ENCODE measurements at regions not wholly inside any gene's neighbourhood (a gene's known extent, or its start where the extent isn't known, plus 50 kb on each side); places are given as distances from the start of the nearest gene placed in this dataset.
"Not testable (repeated sequence)": the region's sequence is repeated elsewhere in the genome, so short reads cannot be mapped to it uniquely, and the experiment has no call there.

GRCh38 chrX:34404386-34405070 is 252.6 kb downstream of the TMEM47 start:
- DNase-seq: no peak

DNA sequence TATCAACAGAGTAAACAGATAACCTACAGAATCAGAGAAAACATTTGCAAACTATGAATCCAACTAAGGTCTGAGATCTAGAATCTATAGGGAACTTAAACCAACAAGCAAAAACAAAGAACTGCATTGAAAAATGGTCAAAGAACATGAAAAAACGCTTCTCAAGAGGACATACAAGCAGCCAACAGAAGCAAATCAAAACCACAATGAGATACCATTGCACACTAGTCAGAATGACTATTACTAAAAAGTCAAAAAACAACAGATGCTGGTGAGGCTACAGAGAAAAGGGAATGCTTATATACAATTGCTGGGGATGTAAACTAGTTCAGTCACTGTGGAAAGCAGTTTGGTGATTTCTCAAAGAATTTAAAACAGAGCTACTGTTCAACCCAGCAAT is 255.7 kb downstream of the TMEM47 start:
- no peak for DNase-seq

DNA sequence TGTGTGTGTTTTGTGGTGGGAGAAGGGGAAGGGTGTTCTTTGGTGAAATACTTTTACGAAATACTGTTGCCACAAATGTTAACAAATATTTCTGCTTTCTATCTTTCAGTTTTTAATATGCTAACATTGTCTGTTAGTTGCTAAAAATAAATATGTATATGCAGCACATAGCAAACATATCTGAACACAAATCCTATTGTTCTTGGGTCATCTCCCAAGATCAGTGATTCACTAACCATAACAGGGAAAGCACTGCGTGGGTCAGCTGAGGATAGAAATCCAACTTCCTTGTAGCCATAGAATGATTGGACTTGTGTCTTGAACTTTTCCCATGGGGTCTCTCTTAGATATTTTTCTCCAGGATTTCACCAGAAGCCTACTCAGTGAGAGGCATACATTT is 250.3 kb upstream of the FAM47A start:
- DNase-seq: no peak

- no peak for DNase-seq
Measured at GRCh38 chrX:34381241-34381640, 249.1 kb upstream of the FAM47A start.

- DNase-seq: no peak
Measured at GRCh38 chrX:34379891-34380290, 247.8 kb upstream of the FAM47A start.

DNA sequence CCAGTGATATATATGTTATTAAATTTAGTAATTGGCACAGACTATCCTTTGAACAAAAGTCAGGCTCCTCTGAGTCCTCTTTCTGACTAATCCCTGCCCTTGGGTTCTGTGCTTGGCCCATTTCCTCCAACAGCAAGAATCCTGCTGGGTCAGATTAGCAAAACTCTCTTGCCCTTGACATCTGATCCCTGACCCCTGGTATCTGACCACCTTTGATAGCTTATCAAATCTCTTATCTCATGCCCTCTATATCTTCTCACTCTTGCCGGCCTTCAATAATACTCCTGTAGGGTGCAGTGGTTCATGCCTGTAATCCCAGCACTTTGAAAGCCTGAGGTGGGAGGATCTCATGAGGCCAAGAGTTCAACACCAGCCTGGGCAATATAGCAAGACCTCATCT is 245.5 kb upstream of the FAM47A start:
- no peak for DNase-seq

DNA sequence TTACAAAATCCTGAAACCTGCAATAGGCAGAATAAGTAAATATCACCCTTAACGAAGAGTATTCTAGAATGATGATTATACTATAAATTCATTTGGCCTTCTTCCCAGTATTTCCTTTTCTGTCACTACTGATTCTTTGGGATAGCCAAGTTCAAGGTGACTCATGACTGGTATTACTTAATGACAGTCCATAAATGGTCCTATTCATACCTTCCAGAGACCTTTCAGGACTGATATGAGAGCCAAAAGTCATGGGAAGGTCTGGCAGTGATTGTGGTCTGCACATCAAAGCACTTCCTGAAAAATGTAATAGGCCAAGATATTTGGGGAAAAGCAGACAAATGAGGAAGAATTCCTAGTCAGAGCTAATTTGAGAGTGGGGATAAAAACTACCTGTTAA is 239.6 kb upstream of the FAM47A start:
- DNase-seq: no peak

DNA sequence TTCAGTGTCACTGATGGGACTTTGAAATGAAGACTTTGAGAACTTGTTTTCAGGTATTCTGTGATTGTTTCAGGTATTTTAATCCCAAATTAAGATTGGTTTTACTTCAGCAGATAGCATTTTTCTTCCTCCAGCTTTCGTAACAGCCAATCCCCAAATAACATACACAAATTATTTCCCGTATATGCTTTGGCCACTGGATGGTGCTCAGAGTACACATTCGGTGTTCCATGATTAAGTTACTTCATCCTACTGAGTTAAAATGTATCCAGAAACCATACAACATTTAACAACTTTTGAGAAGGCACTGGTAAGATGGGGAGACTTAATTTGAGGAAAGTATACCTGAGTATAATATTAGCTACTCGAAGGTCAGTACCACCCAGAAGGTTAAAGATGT is 233.4 kb upstream of the FAM47A start:
- peak; percentile 8 for DNase-seq

DNA sequence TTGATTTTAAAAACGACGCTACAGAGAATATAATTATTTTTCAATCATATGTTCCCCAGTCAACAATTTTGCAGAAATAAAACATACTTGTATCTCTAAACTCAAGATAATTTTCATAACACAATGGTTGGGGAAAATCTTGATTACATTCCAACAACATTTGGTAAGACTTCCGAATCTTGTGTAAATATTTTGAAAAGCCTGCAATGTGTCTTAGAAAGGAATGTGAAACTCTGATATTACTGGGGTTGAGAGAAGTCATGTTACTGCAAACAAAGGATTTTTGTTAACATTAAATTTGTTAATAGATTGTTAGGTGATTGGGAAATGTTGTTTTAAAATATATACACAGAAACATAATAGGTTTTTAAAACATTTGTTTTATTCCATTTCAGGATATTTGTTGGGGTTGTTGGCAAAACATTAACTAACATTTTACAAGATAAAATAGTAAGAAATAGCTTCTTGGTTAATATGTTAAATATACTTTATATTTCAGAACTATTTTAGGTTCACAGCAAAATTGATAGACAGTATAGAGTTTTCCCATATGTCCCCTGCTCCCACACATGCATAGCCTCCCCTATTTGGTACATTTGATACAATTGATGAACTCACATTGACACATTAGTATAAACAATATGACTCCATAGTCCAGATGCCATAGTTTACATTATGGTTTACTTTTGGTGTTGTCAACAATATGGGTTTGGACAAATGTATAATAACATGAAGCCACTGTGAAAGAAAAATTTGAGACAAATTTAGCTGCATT is 218.6 kb upstream of the FAM47A start:
- no peak for DNase-seq

- no peak for DNase-seq
Measured at GRCh38 chrX:34343001-34343400, 210.9 kb upstream of the FAM47A start.

- no peak for DNase-seq
Measured at GRCh38 chrX:34341814-34342213, 209.7 kb upstream of the FAM47A start.

- DNase-seq: no peak
Measured at GRCh38 chrX:34341258-34341657, 209.1 kb upstream of the FAM47A start.

DNA sequence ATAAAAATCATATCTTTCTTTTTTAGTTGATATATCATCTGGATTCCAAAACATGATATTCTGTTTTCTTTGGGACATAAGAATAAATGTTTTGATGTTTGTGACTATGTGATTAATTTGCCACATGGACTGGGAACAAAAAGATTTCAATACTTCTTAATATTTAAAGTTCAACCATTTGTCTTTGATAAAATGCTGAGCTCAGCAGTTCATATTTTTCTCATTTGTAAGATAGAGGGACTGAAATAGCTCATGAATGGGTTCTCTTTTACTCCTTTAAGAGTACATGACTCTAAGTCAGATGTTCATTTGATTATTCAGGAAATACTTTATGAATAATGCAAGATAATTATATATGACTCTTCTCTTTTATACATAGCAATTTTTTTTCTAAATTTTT is 205.9 kb upstream of the FAM47A start:
- no peak for DNase-seq

DNA sequence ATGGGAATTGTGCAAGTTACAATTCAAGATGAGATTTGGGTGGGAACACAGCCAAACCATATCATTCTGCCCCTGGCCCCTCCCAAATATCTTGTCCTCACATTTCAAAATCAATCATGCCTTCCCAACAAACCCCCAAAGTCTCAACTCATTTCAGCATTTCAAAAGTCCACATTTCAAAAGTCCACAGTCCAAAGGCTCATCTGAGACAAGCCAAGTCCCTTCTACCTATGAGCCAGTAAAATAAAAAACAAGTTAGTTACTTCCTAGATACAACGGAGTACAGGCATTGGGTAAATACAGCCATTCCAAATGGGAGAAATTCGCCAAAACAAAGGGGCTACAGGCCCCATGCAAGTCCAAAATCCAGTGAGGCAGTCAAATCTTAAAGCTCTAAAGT is 203.3 kb upstream of the FAM47A start:
- not testable (repeated sequence) for DNase-seq

DNA sequence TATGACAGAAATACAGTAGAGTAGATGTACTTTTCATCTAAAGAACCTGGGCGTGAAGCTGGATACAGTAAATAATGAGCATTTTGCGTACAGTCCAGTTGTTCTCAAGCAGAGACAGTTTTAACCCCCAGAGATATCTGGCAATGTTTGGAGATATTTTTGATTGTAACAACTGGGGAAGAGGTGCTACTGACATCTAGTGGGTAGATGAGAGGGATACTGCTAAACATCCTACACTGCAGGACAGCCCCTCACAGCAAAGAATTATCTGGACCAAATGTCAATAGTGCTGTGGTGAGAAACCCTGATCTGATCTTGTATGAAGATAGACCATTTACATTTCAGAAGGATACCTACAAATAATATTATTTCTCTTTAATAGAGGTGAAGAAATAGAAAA is 200.2 kb upstream of the FAM47A start:
- no peak for DNase-seq

- DNase-seq: no peak
Measured at GRCh38 chrX:34325460-34325859, 193.3 kb upstream of the FAM47A start.

DNA sequence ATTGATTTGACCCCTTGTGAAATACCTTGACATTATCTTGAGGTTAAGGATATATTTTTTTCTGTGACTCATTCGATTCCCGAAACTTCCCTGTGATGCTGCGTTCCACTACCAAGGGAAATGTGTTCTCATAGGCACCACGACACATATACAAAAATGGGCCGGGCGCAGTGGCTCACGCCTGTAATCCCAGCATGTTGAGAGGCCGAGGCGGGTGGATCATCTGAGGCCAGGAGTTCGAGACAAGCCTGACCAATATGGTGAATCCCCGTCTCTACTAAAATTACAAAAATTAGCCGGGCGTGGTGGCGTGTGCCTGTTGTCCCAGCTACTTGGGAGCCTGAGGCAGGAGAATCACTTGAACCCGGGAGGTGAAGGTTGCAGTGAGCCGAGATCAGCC is 188.3 kb upstream of the FAM47A start:
- not testable (repeated sequence) for DNase-seq

GRCh38 chrX:34300871-34301270 is 168.8 kb upstream of the FAM47A start:
- DNase-seq: no peak

DNA sequence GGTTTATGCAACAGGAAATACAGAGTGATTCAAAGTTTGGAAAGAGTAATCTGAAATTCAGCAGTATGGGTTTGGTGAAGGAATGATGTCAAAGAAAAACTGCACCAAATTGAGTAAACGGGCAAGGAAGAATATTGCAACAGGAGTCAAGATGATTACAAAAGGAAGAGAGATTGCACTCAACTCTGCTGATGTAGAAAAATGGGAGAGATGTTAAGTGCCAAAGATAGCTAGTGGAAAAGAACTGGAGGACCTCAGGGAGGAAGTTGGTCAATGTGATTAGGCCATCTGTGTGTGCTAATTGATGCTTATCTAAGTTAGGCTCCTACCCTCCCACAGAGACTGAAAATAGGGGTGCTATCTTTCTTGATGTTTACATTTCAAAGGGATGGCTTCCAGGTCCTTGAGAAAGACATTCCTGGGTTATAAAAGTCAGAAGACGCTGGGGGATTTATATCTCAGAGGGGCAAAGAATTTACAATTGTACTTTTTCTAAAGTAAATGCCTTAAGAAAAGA is 167.4 kb upstream of the FAM47A start:
- DNase-seq: no peak

DNA sequence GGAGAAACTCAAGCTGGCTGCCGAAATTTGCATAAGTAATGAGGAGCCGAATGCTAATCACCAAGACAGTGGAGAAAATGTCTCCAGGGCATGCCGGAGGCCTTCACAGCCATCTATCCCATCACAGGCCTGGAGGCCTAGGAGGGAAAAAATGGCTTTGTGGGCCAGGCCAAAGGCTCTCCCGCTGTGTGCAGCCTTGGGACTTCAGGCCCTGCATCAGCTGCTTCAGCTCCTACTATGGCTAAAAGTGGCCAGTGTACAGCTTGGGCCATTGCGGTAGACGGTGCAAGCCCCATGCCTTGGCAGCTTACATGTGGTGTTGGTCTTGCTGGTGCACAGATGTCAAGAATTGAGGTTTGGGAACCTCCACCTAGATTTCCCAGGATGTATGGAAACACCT is 162.6 kb upstream of the FAM47A start:
- DNase-seq: no peak

DNA sequence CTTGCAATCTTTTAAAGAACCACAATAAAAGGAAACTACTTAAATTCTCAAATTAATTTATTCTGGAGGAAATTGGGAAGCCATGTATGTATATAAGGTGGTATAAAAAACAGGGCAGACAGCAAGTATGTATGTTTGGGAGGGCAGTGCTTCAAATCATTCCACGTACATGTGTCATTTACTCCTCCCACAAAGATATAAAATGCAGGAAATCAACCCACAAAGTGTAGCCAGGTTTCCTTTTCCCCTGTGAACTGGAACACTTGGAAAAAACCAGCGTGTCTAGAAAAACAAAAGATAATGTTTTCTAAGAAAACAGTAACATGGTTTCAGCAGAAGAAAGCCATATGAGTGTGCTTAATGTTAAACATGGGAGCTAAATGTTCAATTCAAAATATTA is 156.7 kb upstream of the FAM47A start:
- DNase-seq: no peak

GRCh38 chrX:34279866-34280560 is 147.9 kb upstream of the FAM47A start:
- DNase-seq: no peak

- peak; percentile 4 for DNase-seq
Measured at GRCh38 chrX:34275699-34276098, 143.6 kb upstream of the FAM47A start.

- DNase-seq: no peak
Measured at GRCh38 chrX:34270434-34270833, 138.3 kb upstream of the FAM47A start.
